DMS53 treated with DMSO at 0.1 percent for 48 hours (cell line): ENCODE measurements at regions not wholly inside any gene's neighbourhood (a gene's known extent, or its start where the extent isn't known, plus 50 kb on each side); places are given as distances from the start of the nearest gene placed in this dataset.
"Not testable (repeated sequence)": the region's sequence is repeated elsewhere in the genome, so short reads cannot be mapped to it uniquely, and the experiment has no call there.

Source experiments
- DNase-seq: peaks from one replicate; lab custom pipeline; 2025; ENCODE audit not compliant: unreplicated experiment; lab: John Stamatoyannopoulos, UW

- DNase-seq = no peak
Observed at GRCh38 chr6:8181160-8181881, 79.0 kb upstream of the EEF1E1 start.

- no peak for DNase-seq
Observed at GRCh38 chr6:8180327-8181159, 78.2 kb upstream of the EEF1E1 start.

GRCh38 chr6:8177721-8178120 is 75.4 kb upstream of the EEF1E1 start:
- DNase-seq = no peak

- DNase-seq = peak; percentile 22
Observed at GRCh38 chr6:8175046-8175777, 72.9 kb upstream of the EEF1E1 start.

- DNase-seq = no peak
Observed at GRCh38 chr6:8174571-8174970, 72.2 kb upstream of the EEF1E1 start.

- DNase-seq = no peak
Observed at GRCh38 chr6:8172530-8172929, 70.2 kb upstream of the EEF1E1 start.

- DNase-seq = no peak
Observed at GRCh38 chr6:8170754-8171153, 68.4 kb upstream of the EEF1E1 start.

- no peak for DNase-seq
Observed at GRCh38 chr6:8170245-8170644, 67.9 kb upstream of the EEF1E1 start.

- DNase-seq = no peak
Observed at GRCh38 chr6:8166156-8166555, 63.8 kb upstream of the EEF1E1 start.

GRCh38 chr6:8165008-8165407 is 62.7 kb upstream of the EEF1E1 start:
- not testable (repeated sequence) for DNase-seq

- not testable (repeated sequence) for DNase-seq
Observed at GRCh38 chr6:8164281-8164680, 61.9 kb upstream of the EEF1E1 start.

GRCh38 chr6:8159966-8160365 is 57.6 kb upstream of the EEF1E1 start:
- DNase-seq = no peak

GRCh38 chr6:8157839-8158238 is 55.5 kb upstream of the EEF1E1 start:
- DNase-seq = no peak

- DNase-seq = no peak
Observed at GRCh38 chr6:8155259-8156012, 53.1 kb upstream of the EEF1E1 start.
